Keratinocyte (primary cell): ENCODE measurements at regions not wholly inside any gene's neighbourhood (a gene's known extent, or its start where the extent isn't known, plus 50 kb on each side); places are given as distances from the start of the nearest gene placed in this dataset.

ENCODE experiments used
- DNase-seq: peaks from one replicate; pipeline ENCODE4 v3.0.0-alpha.2; 2011; ENCODE audit warnings: low read depth, missing footprints, low spot score
- FAIRE-seq: peaks from 2 replicates; lab custom pipeline; 2011; peaks lifted over from hg19 to GRCh38; lab: Jason Lieb, UNC
- H2AFZ ChIP-seq: 2 replicates; pipeline ENCODE4 v1.6.0; 2012; ENCODE audit warnings: low read length, control low read depth, inconsistent platforms; ENCODE audit not compliant: control insufficient read depth
- H3K27ac ChIP-seq: 2 replicates; pipeline ENCODE4 v1.5.1; 2011; ENCODE audit warnings: low read length; ENCODE audit not compliant: control insufficient read depth, insufficient read depth
- H3K27me3 ChIP-seq: 3 replicates; pipeline ENCODE4 v1.6.0; 2011; ENCODE audit warnings: low read length; ENCODE audit not compliant: control insufficient read depth, insufficient read depth; ENCODE audit errors: extremely low read depth
- H3K36me3 ChIP-seq, 2 experiments: 2 replicates in 1 of 2; 3 replicates in 1 of 2; pipeline ENCODE4 v1.5.1; 2011; ENCODE audit warnings: low read length in 2 of 2, mild to moderate bottlenecking in 1 of 2; ENCODE audit not compliant: control insufficient read depth in 2 of 2, insufficient read depth in 2 of 2; ENCODE audit errors: extremely low read depth in 1 of 2
- H3K4me1 ChIP-seq: 3 replicates; pipeline ENCODE4 v1.5.1; 2011; ENCODE audit warnings: low read length; ENCODE audit not compliant: control insufficient read depth, insufficient read depth; ENCODE audit errors: extremely low read depth
- H3K4me2 ChIP-seq: 3 replicates; pipeline ENCODE4 v1.6.0; 2011; ENCODE audit warnings: low read depth, low read length; ENCODE audit not compliant: control insufficient read depth, insufficient read depth; ENCODE audit errors: extremely low read depth
- H3K4me3 ChIP-seq, 3 experiments: fragments of 200-600 bp in 1 of 3; sonication (generic) in 1 of 3; 2 replicates in 2 of 3; 3 replicates in 1 of 3; pipeline ENCODE4 v1.5.1; 2011 to 2016; ENCODE audit warnings: low read length in 3 of 3, mild to moderate bottlenecking in 3 of 3, control low read depth in 2 of 3, inconsistent platforms in 1 of 3, low read depth in 1 of 3, mixed read lengths in 1 of 3, mixed run types in 1 of 3, moderate library complexity in 1 of 3; ENCODE audit not compliant: control insufficient read depth in 2 of 3, insufficient read depth in 2 of 3; ENCODE audit errors: extremely low read depth in 1 of 3
- H3K79me2 ChIP-seq: 2 replicates; pipeline ENCODE4 v1.6.0; 2012; ENCODE audit warnings: low read length; ENCODE audit not compliant: control insufficient read depth, insufficient read depth
- H3K9ac ChIP-seq: 3 replicates; pipeline ENCODE4 v1.6.0; 2011; ENCODE audit warnings: low read length; ENCODE audit not compliant: control insufficient read depth, insufficient read depth; ENCODE audit errors: extremely low read depth
- H3K9me1 ChIP-seq: 3 replicates; pipeline ENCODE4 v1.6.0; 2011; ENCODE audit warnings: low read length; ENCODE audit not compliant: control insufficient read depth, insufficient read depth; ENCODE audit errors: extremely low read depth
- H3K9me3 ChIP-seq: 2 replicates; pipeline ENCODE4 v1.5.1; 2012; ENCODE audit warnings: low read depth, low read length; ENCODE audit not compliant: control insufficient read depth
- H4K20me1 ChIP-seq: 3 replicates; pipeline ENCODE4 v1.6.0; 2011; ENCODE audit warnings: low read length; ENCODE audit not compliant: control insufficient read depth, insufficient read depth; ENCODE audit errors: extremely low read depth
- EZH2 ChIP-seq: IDR thresholded peaks from one replicate; pipeline ENCODE4 v1.6.1; 2012; ENCODE audit warnings: inconsistent platforms, mild to moderate bottlenecking, low read length, moderate library complexity
- dilution Hi-C: fragments of 300-500 bp; cut with MboI; formaldehyde crosslinking; loops from one replicate; pipeline ENCODE4 v1.7.0; 2020; ENCODE audit warnings: low sequenced_read_pairs; ENCODE audit not compliant: extremely low pct_ligation_motif_present
- TF ChIP-seq, protein P1 (sequence below), 3 experiments: IDR thresholded peaks in 1 of 3; conservative IDR thresholded peaks in 1 of 3; optimal IDR thresholded peaks in 1 of 3; 2 replicates in 2 of 3; 3 replicates in 1 of 3; pipeline versions ENCODE3 to v1.5.1; 2011; ENCODE audit warnings: low read length in 3 of 3, mild to moderate bottlenecking in 3 of 3, moderate library complexity in 2 of 3, control low read depth in 1 of 3, inconsistent platforms in 1 of 3; ENCODE audit not compliant: insufficient read depth in 2 of 3; ENCODE audit errors: extremely low read depth in 1 of 3

DNA sequence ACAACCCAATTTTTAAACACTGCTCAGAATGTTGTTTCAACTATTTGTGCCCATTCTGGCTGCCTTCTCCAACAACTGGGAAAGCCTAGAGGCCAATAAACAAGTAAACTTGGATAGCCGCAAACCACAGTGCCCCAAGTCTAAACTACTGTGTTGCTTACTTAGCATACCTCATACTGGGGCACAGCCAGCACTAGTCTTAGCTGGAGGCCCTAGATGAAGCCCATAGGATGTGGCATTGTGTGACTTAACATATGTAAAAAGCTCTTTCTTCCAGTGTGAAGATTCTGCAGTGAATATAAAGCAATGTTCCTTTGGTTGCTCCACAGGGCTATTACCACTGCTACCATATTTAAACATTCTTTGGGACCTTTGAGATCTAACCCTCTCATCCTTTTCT, 564.3 kb upstream of the NRSN1 start:
- dilution Hi-C loops = no loop called here
- no peak overlapping the region for H3K27ac ChIP-seq
- no peak for DNase-seq
- H3K4me1 ChIP-seq = no peaks in the 10 kb centered on the region
- TF ChIP-seq, protein P1, sequence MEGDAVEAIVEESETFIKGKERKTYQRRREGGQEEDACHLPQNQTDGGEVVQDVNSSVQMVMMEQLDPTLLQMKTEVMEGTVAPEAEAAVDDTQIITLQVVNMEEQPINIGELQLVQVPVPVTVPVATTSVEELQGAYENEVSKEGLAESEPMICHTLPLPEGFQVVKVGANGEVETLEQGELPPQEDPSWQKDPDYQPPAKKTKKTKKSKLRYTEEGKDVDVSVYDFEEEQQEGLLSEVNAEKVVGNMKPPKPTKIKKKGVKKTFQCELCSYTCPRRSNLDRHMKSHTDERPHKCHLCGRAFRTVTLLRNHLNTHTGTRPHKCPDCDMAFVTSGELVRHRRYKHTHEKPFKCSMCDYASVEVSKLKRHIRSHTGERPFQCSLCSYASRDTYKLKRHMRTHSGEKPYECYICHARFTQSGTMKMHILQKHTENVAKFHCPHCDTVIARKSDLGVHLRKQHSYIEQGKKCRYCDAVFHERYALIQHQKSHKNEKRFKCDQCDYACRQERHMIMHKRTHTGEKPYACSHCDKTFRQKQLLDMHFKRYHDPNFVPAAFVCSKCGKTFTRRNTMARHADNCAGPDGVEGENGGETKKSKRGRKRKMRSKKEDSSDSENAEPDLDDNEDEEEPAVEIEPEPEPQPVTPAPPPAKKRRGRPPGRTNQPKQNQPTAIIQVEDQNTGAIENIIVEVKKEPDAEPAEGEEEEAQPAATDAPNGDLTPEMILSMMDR (optimal IDR thresholded peaks at IDR 0.05 in 1 of 3, IDR thresholded peaks at IDR 0.05 in 1 of 3, conservative IDR thresholded peaks at IDR 0.05 in 1 of 3; ENCODE audit: extremely low read depth in 1 of 3, insufficient read depth in 2 of 3, low read length in 3 of 3) = no peak
- TF ChIP-seq EZH2 = no peak
- H4K20me1 ChIP-seq = no peaks in the 10 kb centered on the region
- no peaks in the 10 kb centered on the region for H3K79me2 ChIP-seq
- H3K4me2 ChIP-seq = no peak overlapping the region
- H3K9me3 ChIP-seq = no peaks in the 10 kb centered on the region
- no peak overlapping the region for H2AFZ ChIP-seq
- FAIRE-seq = no peak
- H3K9ac ChIP-seq = no peak overlapping the region
- H3K27me3 ChIP-seq = no peaks in the 10 kb centered on the region
- H3K36me3 ChIP-seq = no peaks in the 10 kb centered on the region
- no peak overlapping the region for H3K4me3 ChIP-seq
- H3K9me1 ChIP-seq = no peaks in the 10 kb centered on the region

DNA sequence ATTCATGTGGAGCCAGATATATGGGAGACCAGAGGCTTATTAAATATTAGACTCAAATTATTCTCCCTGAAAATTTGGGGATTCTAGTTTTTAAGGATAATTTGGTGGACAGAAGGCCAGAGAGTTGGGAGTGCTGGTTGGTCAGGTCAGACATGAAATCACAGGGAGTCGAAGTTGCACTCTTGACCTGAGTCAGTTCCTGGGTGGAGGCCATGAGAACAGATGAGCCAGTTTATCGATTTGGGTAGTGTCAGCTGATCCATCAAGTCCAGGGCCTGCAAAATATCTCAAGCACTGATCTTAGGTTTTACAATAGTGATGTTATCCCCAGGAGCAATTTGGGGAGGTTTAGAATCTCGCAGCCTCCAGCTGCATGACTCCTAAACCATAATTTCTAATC, 563.5 kb upstream of the NRSN1 start:
- Histone ChIP-seq H3K4me2 (no peak overlapping the region), H3K36me3 (no peaks in the 10 kb centered on the region), H3K27me3 (no peaks in the 10 kb centered on the region), H3K27ac (no peak overlapping the region), H3K79me2 (no peaks in the 10 kb centered on the region), H3K4me3 (no peak overlapping the region), H3K9me1 (no peaks in the 10 kb centered on the region), H3K9me3 (no peaks in the 10 kb centered on the region), H2AFZ (no peak overlapping the region), H3K9ac (no peak overlapping the region), H4K20me1 (no peaks in the 10 kb centered on the region), H3K4me1 (no peaks in the 10 kb centered on the region)
- dilution Hi-C loops = no loop called here
- no peak for TF ChIP-seq EZH2
- TF ChIP-seq, protein P1 (optimal IDR thresholded peaks at IDR 0.05 in 1 of 3, IDR thresholded peaks at IDR 0.05 in 1 of 3, conservative IDR thresholded peaks at IDR 0.05 in 1 of 3; ENCODE audit: extremely low read depth in 1 of 3, insufficient read depth in 2 of 3, low read length in 3 of 3) = no peak
- DNase-seq = no peak
- no peak for FAIRE-seq
